Keratinocyte (primary cell): ENCODE measurements at regions not wholly inside any gene's neighbourhood (a gene's known extent, or its start where the extent isn't known, plus 50 kb on each side); places are given as distances from the start of the nearest gene placed in this dataset.

Experiments
- DNase-seq: peaks from one replicate; pipeline ENCODE4 v3.0.0-alpha.2; 2011; ENCODE audit warnings: low read depth, missing footprints, low spot score
- FAIRE-seq: peaks from 2 replicates; lab custom pipeline; 2011; peaks lifted over from hg19 to GRCh38; lab: Jason Lieb, UNC
- H2AFZ ChIP-seq: 2 replicates; pipeline ENCODE4 v1.6.0; 2012; ENCODE audit warnings: low read length, control low read depth, inconsistent platforms; ENCODE audit not compliant: control insufficient read depth
- H3K27ac ChIP-seq: 2 replicates; pipeline ENCODE4 v1.5.1; 2011; ENCODE audit warnings: low read length; ENCODE audit not compliant: control insufficient read depth, insufficient read depth
- H3K27me3 ChIP-seq: 3 replicates; pipeline ENCODE4 v1.6.0; 2011; ENCODE audit warnings: low read length; ENCODE audit not compliant: control insufficient read depth, insufficient read depth; ENCODE audit errors: extremely low read depth
- H3K36me3 ChIP-seq, 2 experiments: 2 replicates in 1 of 2; 3 replicates in 1 of 2; pipeline ENCODE4 v1.5.1; 2011; ENCODE audit warnings: low read length in 2 of 2, mild to moderate bottlenecking in 1 of 2; ENCODE audit not compliant: control insufficient read depth in 2 of 2, insufficient read depth in 2 of 2; ENCODE audit errors: extremely low read depth in 1 of 2
- H3K4me1 ChIP-seq: 3 replicates; pipeline ENCODE4 v1.5.1; 2011; ENCODE audit warnings: low read length; ENCODE audit not compliant: control insufficient read depth, insufficient read depth; ENCODE audit errors: extremely low read depth
- H3K4me2 ChIP-seq: 3 replicates; pipeline ENCODE4 v1.6.0; 2011; ENCODE audit warnings: low read depth, low read length; ENCODE audit not compliant: control insufficient read depth, insufficient read depth; ENCODE audit errors: extremely low read depth
- H3K4me3 ChIP-seq, 3 experiments: fragments of 200-600 bp in 1 of 3; sonication (generic) in 1 of 3; 2 replicates in 2 of 3; 3 replicates in 1 of 3; pipeline ENCODE4 v1.5.1; 2011 to 2016; ENCODE audit warnings: low read length in 3 of 3, mild to moderate bottlenecking in 3 of 3, control low read depth in 2 of 3, inconsistent platforms in 1 of 3, low read depth in 1 of 3, mixed read lengths in 1 of 3, mixed run types in 1 of 3, moderate library complexity in 1 of 3; ENCODE audit not compliant: control insufficient read depth in 2 of 3, insufficient read depth in 2 of 3; ENCODE audit errors: extremely low read depth in 1 of 3
- H3K79me2 ChIP-seq: 2 replicates; pipeline ENCODE4 v1.6.0; 2012; ENCODE audit warnings: low read length; ENCODE audit not compliant: control insufficient read depth, insufficient read depth
- H3K9ac ChIP-seq: 3 replicates; pipeline ENCODE4 v1.6.0; 2011; ENCODE audit warnings: low read length; ENCODE audit not compliant: control insufficient read depth, insufficient read depth; ENCODE audit errors: extremely low read depth
- H3K9me1 ChIP-seq: 3 replicates; pipeline ENCODE4 v1.6.0; 2011; ENCODE audit warnings: low read length; ENCODE audit not compliant: control insufficient read depth, insufficient read depth; ENCODE audit errors: extremely low read depth
- H3K9me3 ChIP-seq: 2 replicates; pipeline ENCODE4 v1.5.1; 2012; ENCODE audit warnings: low read depth, low read length; ENCODE audit not compliant: control insufficient read depth
- H4K20me1 ChIP-seq: 3 replicates; pipeline ENCODE4 v1.6.0; 2011; ENCODE audit warnings: low read length; ENCODE audit not compliant: control insufficient read depth, insufficient read depth; ENCODE audit errors: extremely low read depth
- EZH2 ChIP-seq: IDR thresholded peaks from one replicate; pipeline ENCODE4 v1.6.1; 2012; ENCODE audit warnings: inconsistent platforms, mild to moderate bottlenecking, low read length, moderate library complexity
- dilution Hi-C: fragments of 300-500 bp; cut with MboI; formaldehyde crosslinking; loops from one replicate; pipeline ENCODE4 v1.7.0; 2020; ENCODE audit warnings: low sequenced_read_pairs; ENCODE audit not compliant: extremely low pct_ligation_motif_present
- TF ChIP-seq, protein P1 (sequence below), 3 experiments: IDR thresholded peaks in 1 of 3; conservative IDR thresholded peaks in 1 of 3; optimal IDR thresholded peaks in 1 of 3; 2 replicates in 2 of 3; 3 replicates in 1 of 3; pipeline versions ENCODE3 to v1.5.1; 2011; ENCODE audit warnings: low read length in 3 of 3, mild to moderate bottlenecking in 3 of 3, moderate library complexity in 2 of 3, control low read depth in 1 of 3, inconsistent platforms in 1 of 3; ENCODE audit not compliant: insufficient read depth in 2 of 3; ENCODE audit errors: extremely low read depth in 1 of 3

DNA sequence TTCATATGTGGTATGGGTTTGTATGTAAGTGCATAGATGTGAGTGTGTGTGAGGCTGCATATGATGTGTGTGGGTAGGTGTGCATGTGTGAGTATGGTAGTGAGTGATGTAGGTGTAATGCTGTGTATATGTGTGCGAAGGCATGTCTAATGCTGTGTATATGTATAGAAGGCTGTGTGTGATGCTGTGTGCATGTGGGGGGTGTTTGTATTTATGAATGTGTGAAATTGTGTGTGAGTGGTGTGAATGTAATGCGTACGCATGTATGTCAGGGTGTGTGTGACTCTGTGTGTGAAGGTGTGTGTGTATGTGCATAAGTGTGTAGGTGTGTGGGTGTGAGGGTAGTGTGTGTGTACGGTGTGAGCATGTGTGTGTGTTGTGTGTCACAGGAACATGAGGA lies 300.0 kb downstream of the OMA1 start:
- Histone ChIP-seq H3K4me3 (no peak overlapping the region), H3K9ac (no peak overlapping the region), H4K20me1 (no peaks in the 10 kb centered on the region), H3K27me3 (peaks cover 43% of the 10 kb centered on the region), H3K27ac (no peak overlapping the region), H2AFZ (no peak overlapping the region), H3K9me1 (no peaks in the 10 kb centered on the region), H3K4me2 (no peak overlapping the region), H3K36me3 (no peaks in the 10 kb centered on the region), H3K9me3 (no peaks in the 10 kb centered on the region), H3K79me2 (no peaks in the 10 kb centered on the region), H3K4me1 (no peaks in the 10 kb centered on the region)
- dilution Hi-C loops: no loop called here
- DNase-seq (no peak), FAIRE-seq (no peak)
- no peak for TF ChIP-seq EZH2
- TF ChIP-seq, protein P1, sequence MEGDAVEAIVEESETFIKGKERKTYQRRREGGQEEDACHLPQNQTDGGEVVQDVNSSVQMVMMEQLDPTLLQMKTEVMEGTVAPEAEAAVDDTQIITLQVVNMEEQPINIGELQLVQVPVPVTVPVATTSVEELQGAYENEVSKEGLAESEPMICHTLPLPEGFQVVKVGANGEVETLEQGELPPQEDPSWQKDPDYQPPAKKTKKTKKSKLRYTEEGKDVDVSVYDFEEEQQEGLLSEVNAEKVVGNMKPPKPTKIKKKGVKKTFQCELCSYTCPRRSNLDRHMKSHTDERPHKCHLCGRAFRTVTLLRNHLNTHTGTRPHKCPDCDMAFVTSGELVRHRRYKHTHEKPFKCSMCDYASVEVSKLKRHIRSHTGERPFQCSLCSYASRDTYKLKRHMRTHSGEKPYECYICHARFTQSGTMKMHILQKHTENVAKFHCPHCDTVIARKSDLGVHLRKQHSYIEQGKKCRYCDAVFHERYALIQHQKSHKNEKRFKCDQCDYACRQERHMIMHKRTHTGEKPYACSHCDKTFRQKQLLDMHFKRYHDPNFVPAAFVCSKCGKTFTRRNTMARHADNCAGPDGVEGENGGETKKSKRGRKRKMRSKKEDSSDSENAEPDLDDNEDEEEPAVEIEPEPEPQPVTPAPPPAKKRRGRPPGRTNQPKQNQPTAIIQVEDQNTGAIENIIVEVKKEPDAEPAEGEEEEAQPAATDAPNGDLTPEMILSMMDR (optimal IDR thresholded peaks at IDR 0.05 in 1 of 3, IDR thresholded peaks at IDR 0.05 in 1 of 3, conservative IDR thresholded peaks at IDR 0.05 in 1 of 3; ENCODE audit: extremely low read depth in 1 of 3, insufficient read depth in 2 of 3, low read length in 3 of 3): no peak

- no peak overlapping the region for H3K27ac ChIP-seq
- dilution Hi-C loops: no loop called here
- DNase-seq (no peak), FAIRE-seq (no peak)
- no peaks in the 10 kb centered on the region for H3K79me2 ChIP-seq
- H3K9me3 ChIP-seq: no peaks in the 10 kb centered on the region
- TF ChIP-seq, protein P1 (optimal IDR thresholded peaks at IDR 0.05 in 1 of 3, IDR thresholded peaks at IDR 0.05 in 1 of 3, conservative IDR thresholded peaks at IDR 0.05 in 1 of 3; ENCODE audit: extremely low read depth in 1 of 3, insufficient read depth in 2 of 3, low read length in 3 of 3): no peak
- TF ChIP-seq EZH2: no peak
- no peaks in the 10 kb centered on the region for H3K4me1 ChIP-seq
- no peak overlapping the region for H3K9ac ChIP-seq
- H3K4me3 ChIP-seq: no peak overlapping the region
- no peaks in the 10 kb centered on the region for H3K9me1 ChIP-seq
- H3K36me3 ChIP-seq: no peaks in the 10 kb centered on the region
- H2AFZ ChIP-seq: no peak overlapping the region
- H3K4me2 ChIP-seq: no peak overlapping the region
- no peaks in the 10 kb centered on the region for H4K20me1 ChIP-seq
- H3K27me3 ChIP-seq: peaks cover 33% of the 10 kb centered on the region
These were observed 301.7 kb downstream of the OMA1 start for GRCh38 chr1:58244872-58245271.
